ENCODE measurements at regions not wholly inside any gene's neighbourhood (a gene's known extent, or its start where the extent isn't known, plus 50 kb on each side); places are given as distances from the start of the nearest gene placed in this dataset.

DNA sequence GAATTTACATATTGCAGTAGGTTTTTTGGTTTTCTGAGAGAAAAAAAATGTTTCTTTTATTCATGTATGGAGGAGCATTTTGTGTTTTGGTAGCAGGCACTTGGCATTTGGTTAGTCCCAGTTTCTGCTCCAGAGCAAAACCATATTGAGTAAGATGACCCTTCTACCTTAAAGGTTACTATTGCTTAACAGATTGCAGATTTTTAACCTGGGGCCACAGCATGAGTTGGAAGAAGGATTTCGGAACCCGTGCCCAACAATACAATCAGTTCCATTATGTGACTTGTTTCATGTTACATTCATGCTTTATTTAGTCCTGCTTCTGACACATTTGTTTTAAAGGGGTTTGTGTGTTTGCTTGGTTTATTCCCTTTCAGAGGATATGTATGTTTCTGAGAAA, 496.3 kb downstream of the TFAP2B start:
- TF ChIP-seq POLR2AphosphoS5 (IDR thresholded peaks at IDR 0.05; ENCODE audit: low read depth) (no peak), STAT1 (IDR thresholded peaks at IDR 0.05; ENCODE audit: unreplicated experiment) (no peak), EZH2phosphoT487 (IDR thresholded peaks at IDR 0.05; ENCODE audit: unreplicated experiment) (no peak), EZH2 (IDR thresholded peaks at IDR 0.05; ENCODE audit: low read depth, unreplicated experiment) (no peak), NANOG (IDR thresholded peaks at IDR 0.05; ENCODE audit: borderline replicate concordance) (no peak)
- TF ChIP-seq, protein P1, sequence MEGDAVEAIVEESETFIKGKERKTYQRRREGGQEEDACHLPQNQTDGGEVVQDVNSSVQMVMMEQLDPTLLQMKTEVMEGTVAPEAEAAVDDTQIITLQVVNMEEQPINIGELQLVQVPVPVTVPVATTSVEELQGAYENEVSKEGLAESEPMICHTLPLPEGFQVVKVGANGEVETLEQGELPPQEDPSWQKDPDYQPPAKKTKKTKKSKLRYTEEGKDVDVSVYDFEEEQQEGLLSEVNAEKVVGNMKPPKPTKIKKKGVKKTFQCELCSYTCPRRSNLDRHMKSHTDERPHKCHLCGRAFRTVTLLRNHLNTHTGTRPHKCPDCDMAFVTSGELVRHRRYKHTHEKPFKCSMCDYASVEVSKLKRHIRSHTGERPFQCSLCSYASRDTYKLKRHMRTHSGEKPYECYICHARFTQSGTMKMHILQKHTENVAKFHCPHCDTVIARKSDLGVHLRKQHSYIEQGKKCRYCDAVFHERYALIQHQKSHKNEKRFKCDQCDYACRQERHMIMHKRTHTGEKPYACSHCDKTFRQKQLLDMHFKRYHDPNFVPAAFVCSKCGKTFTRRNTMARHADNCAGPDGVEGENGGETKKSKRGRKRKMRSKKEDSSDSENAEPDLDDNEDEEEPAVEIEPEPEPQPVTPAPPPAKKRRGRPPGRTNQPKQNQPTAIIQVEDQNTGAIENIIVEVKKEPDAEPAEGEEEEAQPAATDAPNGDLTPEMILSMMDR (conservative IDR thresholded peaks at IDR 0.05; ENCODE audit: low read depth in 2 of 2) = no peak
- TF ChIP-seq, protein P2, sequence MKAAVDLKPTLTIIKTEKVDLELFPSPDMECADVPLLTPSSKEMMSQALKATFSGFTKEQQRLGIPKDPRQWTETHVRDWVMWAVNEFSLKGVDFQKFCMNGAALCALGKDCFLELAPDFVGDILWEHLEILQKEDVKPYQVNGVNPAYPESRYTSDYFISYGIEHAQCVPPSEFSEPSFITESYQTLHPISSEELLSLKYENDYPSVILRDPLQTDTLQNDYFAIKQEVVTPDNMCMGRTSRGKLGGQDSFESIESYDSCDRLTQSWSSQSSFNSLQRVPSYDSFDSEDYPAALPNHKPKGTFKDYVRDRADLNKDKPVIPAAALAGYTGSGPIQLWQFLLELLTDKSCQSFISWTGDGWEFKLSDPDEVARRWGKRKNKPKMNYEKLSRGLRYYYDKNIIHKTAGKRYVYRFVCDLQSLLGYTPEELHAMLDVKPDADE (IDR thresholded peaks at IDR 0.05) = no peak
- TF ChIP-seq, protein P3, sequence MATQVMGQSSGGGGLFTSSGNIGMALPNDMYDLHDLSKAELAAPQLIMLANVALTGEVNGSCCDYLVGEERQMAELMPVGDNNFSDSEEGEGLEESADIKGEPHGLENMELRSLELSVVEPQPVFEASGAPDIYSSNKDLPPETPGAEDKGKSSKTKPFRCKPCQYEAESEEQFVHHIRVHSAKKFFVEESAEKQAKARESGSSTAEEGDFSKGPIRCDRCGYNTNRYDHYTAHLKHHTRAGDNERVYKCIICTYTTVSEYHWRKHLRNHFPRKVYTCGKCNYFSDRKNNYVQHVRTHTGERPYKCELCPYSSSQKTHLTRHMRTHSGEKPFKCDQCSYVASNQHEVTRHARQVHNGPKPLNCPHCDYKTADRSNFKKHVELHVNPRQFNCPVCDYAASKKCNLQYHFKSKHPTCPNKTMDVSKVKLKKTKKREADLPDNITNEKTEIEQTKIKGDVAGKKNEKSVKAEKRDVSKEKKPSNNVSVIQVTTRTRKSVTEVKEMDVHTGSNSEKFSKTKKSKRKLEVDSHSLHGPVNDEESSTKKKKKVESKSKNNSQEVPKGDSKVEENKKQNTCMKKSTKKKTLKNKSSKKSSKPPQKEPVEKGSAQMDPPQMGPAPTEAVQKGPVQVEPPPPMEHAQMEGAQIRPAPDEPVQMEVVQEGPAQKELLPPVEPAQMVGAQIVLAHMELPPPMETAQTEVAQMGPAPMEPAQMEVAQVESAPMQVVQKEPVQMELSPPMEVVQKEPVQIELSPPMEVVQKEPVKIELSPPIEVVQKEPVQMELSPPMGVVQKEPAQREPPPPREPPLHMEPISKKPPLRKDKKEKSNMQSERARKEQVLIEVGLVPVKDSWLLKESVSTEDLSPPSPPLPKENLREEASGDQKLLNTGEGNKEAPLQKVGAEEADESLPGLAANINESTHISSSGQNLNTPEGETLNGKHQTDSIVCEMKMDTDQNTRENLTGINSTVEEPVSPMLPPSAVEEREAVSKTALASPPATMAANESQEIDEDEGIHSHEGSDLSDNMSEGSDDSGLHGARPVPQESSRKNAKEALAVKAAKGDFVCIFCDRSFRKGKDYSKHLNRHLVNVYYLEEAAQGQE (IDR thresholded peaks at IDR 0.05; ENCODE audit: unreplicated experiment) = no peak
